ENCODE measurements at regions not wholly inside any gene's neighbourhood (a gene's known extent, or its start where the extent isn't known, plus 50 kb on each side); places are given as distances from the start of the nearest gene placed in this dataset.

DNA sequence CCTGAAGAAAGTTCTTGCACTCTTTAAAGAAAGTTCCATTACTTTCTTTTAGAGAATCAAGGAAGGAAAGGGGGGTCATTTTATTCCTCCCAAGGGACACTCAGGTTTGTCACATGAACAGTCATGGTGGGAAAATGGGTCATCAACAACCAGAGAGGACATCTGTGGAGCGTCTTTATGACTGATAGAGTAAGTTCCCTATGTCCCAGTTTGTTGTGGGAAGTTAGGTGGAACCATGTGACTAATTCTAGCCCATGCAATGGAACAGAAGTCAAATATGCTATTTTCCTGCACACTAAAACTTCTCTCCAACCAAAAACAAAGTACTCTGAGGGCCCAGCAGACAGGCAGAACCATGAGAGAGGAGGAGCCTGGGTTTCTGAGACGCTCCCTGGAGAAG is 165.6 kb upstream of the SERTAD2 start:
- no peak for DNase-seq (ENCODE audit: extremely low spot score, insufficient read length, low read depth)
- no peak for FAIRE-seq

GRCh38 chr2:64819774-64820688 is 166.3 kb upstream of the SERTAD2 start:
- FAIRE-seq, result peak; percentile 74
- DNase-seq (ENCODE audit: extremely low spot score, insufficient read length, low read depth), result peak; percentile 43

- no peak for FAIRE-seq
Observed at GRCh38 chr2:64820901-64821300, 167.2 kb upstream of the SERTAD2 start.

DNA sequence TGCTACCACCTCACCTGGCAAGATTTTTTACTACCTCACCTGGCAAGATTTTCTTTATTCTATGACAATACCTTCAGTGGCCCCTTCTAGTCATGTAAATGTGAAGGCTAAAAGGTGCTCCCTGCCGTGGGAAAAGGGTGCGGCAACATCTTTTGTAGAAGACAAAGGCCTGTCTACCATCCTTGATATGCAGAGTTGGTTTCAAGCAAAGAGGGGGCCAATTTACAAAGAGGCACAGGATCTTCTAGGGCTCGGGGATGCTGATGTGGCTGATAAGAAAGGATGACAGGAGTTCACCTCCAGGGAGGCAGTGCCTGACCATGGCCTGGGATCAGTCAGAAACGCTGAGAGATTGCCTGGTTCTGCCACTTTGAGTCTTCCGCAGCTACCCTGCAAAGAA is 165.4 kb upstream of the SLC1A4 start:
- no peak for FAIRE-seq
- no peak for DNase-seq (ENCODE audit: extremely low spot score, insufficient read length, low read depth)

More at GRCh38 chr2:64820901-64821300, 167.2 kb upstream of the SERTAD2 start:
- no peak for DNase-seq (ENCODE audit: extremely low spot score, insufficient read length, low read depth)

DNA sequence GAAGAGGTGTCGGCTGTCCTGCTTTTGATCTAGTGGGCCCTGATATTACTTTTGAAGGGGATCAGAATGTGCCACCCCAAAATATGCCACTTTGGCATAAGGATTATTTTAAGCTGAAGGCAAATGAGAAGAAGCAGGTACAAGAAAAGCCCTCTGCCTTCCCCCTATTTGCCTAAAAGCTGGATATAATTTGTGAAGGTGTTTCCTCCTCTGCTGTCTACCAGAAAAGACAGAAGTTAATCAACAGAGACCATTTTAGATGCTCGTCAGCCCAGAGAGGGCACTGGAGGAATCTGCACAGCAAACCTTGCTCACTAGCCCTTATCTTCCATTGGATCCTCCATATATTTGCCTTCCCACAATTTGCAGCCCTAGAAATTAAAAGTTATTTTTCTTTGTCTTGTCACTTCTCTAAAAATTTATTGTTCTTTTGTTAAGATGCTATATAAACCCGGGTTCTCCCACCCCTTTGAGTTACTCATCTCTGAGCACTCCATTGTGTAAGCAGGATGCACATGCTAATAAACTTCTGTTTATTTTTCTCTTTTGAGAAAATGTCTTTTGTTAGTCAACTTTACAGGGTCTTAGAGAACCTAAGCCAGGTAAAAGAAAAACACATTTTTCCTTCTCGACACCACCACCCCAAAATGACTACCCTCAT is 163.2 kb upstream of the SLC1A4 start:
- FAIRE-seq (no peak), DNase-seq (ENCODE audit: extremely low spot score, insufficient read length, low read depth) (no peak)

GRCh38 chr2:64826703-64827102 is 162.5 kb upstream of the SLC1A4 start:
- no peak for FAIRE-seq

DNA sequence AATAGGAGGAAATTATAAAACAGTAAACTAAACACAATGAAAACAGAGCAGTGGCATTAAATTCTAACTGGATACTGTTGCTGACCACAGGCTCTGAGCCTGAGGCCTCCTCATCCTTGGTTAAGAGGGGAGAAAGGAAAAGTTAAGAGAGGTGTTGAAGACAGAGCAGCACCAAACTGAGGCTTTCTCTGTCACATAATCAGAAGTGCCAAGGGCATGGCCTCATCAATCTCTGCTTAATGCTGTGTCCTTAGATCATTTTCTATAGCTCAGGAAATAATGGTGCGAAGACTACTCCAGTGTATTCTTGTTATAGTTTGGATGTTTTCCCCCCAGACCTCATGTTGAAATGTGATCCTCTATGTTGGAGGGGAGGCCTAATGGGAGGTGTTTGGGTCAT is 160.9 kb upstream of the SLC1A4 start:
- DNase-seq (ENCODE audit: extremely low spot score, insufficient read length, low read depth) (no peak), FAIRE-seq (no peak)

More at GRCh38 chr2:64826703-64827102, 162.5 kb upstream of the SLC1A4 start:
- no peak for DNase-seq (ENCODE audit: extremely low spot score, insufficient read length, low read depth)

GRCh38 chr2:64829525-64829924 is 159.7 kb upstream of the SLC1A4 start:
- no peak for FAIRE-seq
- DNase-seq (ENCODE audit: extremely low spot score, insufficient read length, low read depth), result no peak

GRCh38 chr2:64831134-64831976 is 157.8 kb upstream of the SLC1A4 start:
- peak; percentile 88 for FAIRE-seq

DNA sequence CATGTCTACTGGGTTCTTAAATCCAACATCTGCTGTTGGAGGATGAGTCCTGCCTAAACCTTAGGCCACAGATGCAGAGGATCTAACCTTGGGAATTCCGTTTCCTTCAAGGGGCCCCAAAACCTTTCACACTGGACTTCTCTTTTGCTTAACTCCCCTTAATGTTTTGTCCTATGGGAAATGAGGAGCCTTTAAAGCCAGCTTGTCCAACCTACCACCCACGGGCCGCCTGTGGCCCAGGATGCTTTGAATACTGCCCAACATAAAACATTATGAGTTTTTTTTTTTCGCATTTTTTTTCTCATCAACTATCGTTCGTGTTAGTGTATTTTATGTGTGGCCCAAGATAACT is 157.2 kb upstream of the SLC1A4 start:
- DNase-seq (ENCODE audit: extremely low spot score, insufficient read length, low read depth) (no peak), FAIRE-seq (no peak)

More at GRCh38 chr2:64831134-64831976, 157.8 kb upstream of the SLC1A4 start:
- DNase-seq (ENCODE audit: extremely low spot score, insufficient read length, low read depth), result peak; percentile 73

DNA sequence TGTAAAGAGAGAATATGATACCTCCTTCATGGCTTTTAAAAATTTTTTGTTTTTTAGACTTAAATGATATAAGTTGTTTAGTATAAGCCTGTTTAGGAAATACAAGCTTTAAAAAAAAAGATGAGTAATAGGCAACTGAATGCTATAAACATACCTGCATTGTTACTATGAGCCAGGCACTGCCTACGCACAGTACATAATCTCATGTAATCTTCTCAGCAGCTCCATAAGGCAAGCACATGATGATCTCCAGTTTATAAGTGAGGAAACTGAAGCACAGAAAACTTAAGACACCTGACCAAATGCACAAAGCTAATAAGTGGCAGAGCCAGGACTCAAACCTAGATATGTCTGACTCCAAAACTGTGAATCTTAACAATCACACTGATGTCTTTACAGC is 156.3 kb upstream of the SLC1A4 start:
- DNase-seq (ENCODE audit: extremely low spot score, insufficient read length, low read depth) (no peak), FAIRE-seq (no peak)

DNA sequence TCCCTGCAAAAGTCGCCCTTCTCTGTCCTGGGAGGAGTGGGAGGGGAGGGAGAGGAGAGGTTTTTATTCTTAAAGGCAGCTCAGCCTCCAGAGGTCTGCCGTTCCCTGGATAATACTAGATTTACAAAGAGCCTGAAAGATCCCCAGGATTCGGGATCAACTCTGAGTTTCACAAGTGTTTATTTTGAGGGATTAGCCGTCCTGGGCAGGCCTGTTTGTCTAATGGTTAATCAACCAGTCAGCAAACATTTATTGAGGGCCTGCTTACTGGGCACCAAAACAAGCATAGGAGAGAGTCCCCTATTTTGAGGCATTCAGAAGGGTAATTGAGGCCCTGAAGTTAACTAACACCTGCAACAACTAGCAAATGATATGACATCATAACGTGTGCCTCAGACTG is 152.6 kb upstream of the SLC1A4 start:
- DNase-seq (ENCODE audit: extremely low spot score, insufficient read length, low read depth) (no peak), FAIRE-seq (no peak)

GRCh38 chr2:64837116-64837731 is 152.0 kb upstream of the SLC1A4 start:
- FAIRE-seq, result no peak
- DNase-seq (ENCODE audit: extremely low spot score, insufficient read length, low read depth), result no peak

DNA sequence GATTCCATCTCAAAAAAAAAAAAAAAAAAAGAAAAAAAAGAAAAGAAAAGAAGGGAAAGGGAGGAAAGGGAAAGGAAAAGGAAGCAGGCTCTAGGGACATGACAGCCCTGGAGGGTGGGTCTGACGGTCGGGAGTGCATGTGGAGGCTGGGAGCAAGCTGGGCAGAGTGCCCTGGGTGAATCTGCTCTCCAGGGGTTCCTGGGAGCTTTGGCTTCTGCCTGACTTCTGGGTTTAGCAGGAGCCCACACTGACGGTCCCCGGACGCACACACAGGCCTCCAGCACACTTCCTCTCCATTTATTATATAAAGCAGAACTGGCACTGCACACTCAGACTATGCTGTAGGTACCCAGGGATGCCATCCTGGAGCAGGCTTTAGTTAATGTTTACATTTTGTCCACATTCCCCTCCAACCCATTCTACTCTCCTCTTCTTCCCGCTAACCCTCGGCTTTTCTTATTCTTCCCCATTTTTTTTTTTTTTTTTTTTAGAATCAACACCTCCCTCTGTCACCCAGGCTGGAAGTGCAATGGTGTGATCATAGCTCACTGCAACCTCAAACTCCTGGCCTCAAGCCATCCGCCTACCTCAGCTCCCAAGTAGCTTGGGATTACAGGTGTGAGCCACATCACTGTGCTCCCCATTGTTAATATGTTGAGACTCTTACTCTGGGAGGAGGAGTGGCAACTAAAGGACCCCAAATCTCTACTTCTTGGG is 151.1 kb upstream of the SLC1A4 start:
- FAIRE-seq, result no peak
- no peak for DNase-seq (ENCODE audit: extremely low spot score, insufficient read length, low read depth)

- no peak for DNase-seq (ENCODE audit: extremely low spot score, insufficient read length, low read depth)
- FAIRE-seq, result no peak
Observed at GRCh38 chr2:64838817-64839216, 150.4 kb upstream of the SLC1A4 start.

DNA sequence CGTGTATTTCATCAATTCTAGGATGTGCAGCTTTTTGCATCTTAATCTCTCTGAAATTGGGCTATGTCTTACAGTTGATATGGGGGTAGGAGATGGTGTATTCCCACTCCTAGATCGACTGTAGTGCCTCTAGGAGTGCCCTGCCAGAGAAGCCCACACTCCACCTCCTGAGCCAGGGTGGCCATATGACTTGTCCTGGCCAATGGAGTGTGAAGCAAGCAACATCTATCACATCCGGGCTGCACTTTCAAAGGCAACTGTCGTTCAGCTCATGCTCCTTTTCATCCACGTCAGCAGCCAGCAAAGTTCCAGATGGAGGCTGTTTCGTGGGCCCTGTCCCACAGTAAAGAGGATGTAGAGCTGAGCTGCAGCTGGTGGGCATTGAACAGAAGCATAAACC is 149.4 kb upstream of the SLC1A4 start:
- FAIRE-seq (peak; percentile 89), DNase-seq (ENCODE audit: extremely low spot score, insufficient read length, low read depth) (peak; percentile 58)

DNA sequence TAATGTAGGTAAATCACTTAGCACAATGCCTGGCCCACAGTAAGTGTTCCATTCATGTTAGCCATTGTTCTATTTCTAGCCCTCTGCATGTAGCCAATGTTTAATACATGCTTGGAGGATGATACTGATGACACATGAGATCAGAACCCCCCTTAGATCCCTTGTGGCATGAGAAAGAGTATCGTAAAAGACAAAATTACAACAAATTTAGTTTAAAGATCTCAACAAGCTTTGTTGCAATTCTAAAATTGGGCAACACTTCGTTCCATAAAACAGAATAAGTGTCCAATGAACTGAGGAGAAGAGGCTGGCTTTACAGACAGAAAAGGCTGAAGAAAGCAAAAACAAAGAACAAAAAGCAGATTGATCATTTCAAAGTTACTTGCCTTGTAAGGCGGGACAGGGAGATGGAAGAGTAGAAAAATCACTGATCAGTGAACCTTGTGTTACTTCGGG is 148.7 kb upstream of the SLC1A4 start:
- FAIRE-seq (no peak), DNase-seq (ENCODE audit: extremely low spot score, insufficient read length, low read depth) (no peak)

- DNase-seq (ENCODE audit: extremely low spot score, insufficient read length, low read depth), result no peak
- FAIRE-seq, result no peak
Observed at GRCh38 chr2:64841461-64841860, 147.7 kb upstream of the SLC1A4 start.

- FAIRE-seq, result no peak
Observed at GRCh38 chr2:64842030-64842429, 147.2 kb upstream of the SLC1A4 start.

More at GRCh38 chr2:64842030-64842429, 147.2 kb upstream of the SLC1A4 start:
- DNase-seq (ENCODE audit: extremely low spot score, insufficient read length, low read depth), result no peak
